Transverse colon (tissue), 3 donors: ENCODE measurements at regions not wholly inside any gene's neighbourhood (a gene's known extent, or its start where the extent isn't known, plus 50 kb on each side); places are given as distances from the start of the nearest gene placed in this dataset.

Source experiments
- EP300 ChIP-seq: sonication (generic); formaldehyde crosslinking; IDR thresholded peaks from one replicate; pipeline ENCODE4 v1.6.1; 2017; ENCODE audit warnings: antibody characterized with exemption, low read depth
- POLR2A ChIP-seq: fragments of 450-650 bp; IDR thresholded peaks from one replicate; pipeline ENCODE4 v1.6.1; 2016; ENCODE audit warnings: antibody characterized with exemption, mild to moderate bottlenecking, moderate library complexity
- TF ChIP-seq, protein P1 (sequence below), 5 experiments: fragments of 200-600 bp in 3 of 5; fragments of 450-650 bp in 2 of 5; sonication (generic) in 3 of 5; IDR thresholded peaks; 1 replicate in 2 of 5; 2 replicates in 3 of 5; pipeline ENCODE4 v1.5.1; 2016 to 2017; ENCODE audit warnings: antibody characterized with exemption in 5 of 5, inconsistent platforms in 3 of 5, mild to moderate bottlenecking in 2 of 5, moderate library complexity in 1 of 5

DNA sequence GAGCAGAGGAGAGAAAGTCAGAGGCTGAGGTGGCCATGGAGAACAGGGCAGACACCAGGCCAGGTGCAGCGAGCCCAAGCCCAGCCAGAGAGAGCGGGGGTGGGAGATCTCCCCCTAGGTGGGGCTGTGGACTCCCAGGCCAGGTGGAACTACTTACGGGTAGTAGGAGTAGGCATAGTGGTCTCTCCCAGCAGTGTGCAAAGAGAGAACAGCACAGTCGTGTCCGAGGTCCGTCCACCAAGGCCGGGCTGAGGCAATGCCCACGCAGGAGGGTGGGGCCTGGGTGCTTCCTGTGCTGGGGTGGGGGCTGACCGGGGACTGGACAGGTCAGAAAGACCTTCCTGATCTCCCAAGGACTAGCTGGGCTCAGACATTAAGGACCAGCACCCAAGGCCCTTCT is 263.7 kb downstream of the PTPRU start:
- TF ChIP-seq POLR2A (no peak), EP300 (no peak)
- TF ChIP-seq, protein P1, sequence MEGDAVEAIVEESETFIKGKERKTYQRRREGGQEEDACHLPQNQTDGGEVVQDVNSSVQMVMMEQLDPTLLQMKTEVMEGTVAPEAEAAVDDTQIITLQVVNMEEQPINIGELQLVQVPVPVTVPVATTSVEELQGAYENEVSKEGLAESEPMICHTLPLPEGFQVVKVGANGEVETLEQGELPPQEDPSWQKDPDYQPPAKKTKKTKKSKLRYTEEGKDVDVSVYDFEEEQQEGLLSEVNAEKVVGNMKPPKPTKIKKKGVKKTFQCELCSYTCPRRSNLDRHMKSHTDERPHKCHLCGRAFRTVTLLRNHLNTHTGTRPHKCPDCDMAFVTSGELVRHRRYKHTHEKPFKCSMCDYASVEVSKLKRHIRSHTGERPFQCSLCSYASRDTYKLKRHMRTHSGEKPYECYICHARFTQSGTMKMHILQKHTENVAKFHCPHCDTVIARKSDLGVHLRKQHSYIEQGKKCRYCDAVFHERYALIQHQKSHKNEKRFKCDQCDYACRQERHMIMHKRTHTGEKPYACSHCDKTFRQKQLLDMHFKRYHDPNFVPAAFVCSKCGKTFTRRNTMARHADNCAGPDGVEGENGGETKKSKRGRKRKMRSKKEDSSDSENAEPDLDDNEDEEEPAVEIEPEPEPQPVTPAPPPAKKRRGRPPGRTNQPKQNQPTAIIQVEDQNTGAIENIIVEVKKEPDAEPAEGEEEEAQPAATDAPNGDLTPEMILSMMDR (IDR thresholded peaks at IDR 0.05) = no peak
